Upper lobe of right lung (tissue), 1 donor: ENCODE measurements at regions not wholly inside any gene's neighbourhood (a gene's known extent, or its start where the extent isn't known, plus 50 kb on each side); places are given as distances from the start of the nearest gene placed in this dataset.

Source experiments
- ATAC-seq: fragments of 200-7000 bp; cut with Tn5 transposase; one replicate; pipeline ENCODE4 v1.9.1; 2020; ENCODE audit warnings: mild to moderate bottlenecking, moderate library complexity
- DNase-seq: peaks from one replicate; pipeline ENCODE4 v3.0.0-alpha.2; 2020
- H3K27ac ChIP-seq: fragments of 200-600 bp; one replicate; pipeline ENCODE4 v1.8.0; 2022
- H3K27me3 ChIP-seq: fragments of 200-600 bp; one replicate; pipeline ENCODE4 v1.8.0; 2022; ENCODE audit warnings: mild to moderate bottlenecking
- H3K36me3 ChIP-seq: fragments of 200-600 bp; one replicate; pipeline ENCODE4 v1.8.0; 2022
- H3K4me1 ChIP-seq: fragments of 200-600 bp; one replicate; pipeline ENCODE4 v1.8.0; 2022
- H3K4me3 ChIP-seq: fragments of 200-600 bp; one replicate; pipeline ENCODE4 v1.8.0; 2022; ENCODE audit warnings: mild to moderate bottlenecking
- H3K9me3 ChIP-seq: fragments of 200-600 bp; one replicate; pipeline ENCODE4 v1.8.0; 2022
- intact Hi-C: fragments of 100-400 bp; cut with DNase I; formaldehyde crosslinking; loops from one replicate; pipeline ENCODE4 v1.11.0; 2022
- TF ChIP-seq, protein P1 (sequence below): fragments of 200-600 bp; IDR thresholded peaks from one replicate; pipeline ENCODE4 v1.8.0; 2022; ENCODE audit warnings: antibody characterized with exemption
- donor health status: DM: no; HTN: yes; CAD: no; lungs with severe emphysema.

DNA sequence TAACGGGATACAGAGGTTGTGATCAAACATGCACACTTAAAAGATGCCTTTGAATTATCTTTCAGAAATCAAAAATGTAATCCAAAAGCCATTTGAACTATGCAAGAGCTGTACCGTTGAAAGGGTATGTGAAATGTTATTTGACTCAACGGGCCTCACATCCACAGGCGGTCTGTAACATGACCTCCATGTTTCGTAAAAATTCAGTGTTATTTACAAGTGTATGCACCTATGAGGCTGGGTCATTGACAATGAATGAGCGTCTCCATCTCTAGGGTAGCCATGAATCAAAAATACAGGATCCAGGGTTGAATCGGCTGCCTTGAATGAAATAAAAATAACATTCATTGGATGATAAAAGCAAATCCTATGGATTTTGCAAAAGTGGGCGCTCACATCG lies 100.1 kb downstream of the CRLF2 start:
- intact Hi-C loops = no loop called here
- ATAC-seq (no peak), DNase-seq (no peak)
- H3K9me3 ChIP-seq = no peaks in the 10 kb centered on the region
- H3K27ac ChIP-seq = no peak overlapping the region
- no peaks in the 10 kb centered on the region for H3K36me3 ChIP-seq
- H3K27me3 ChIP-seq = peaks cover 17% of the 10 kb centered on the region
- TF ChIP-seq, protein P1, sequence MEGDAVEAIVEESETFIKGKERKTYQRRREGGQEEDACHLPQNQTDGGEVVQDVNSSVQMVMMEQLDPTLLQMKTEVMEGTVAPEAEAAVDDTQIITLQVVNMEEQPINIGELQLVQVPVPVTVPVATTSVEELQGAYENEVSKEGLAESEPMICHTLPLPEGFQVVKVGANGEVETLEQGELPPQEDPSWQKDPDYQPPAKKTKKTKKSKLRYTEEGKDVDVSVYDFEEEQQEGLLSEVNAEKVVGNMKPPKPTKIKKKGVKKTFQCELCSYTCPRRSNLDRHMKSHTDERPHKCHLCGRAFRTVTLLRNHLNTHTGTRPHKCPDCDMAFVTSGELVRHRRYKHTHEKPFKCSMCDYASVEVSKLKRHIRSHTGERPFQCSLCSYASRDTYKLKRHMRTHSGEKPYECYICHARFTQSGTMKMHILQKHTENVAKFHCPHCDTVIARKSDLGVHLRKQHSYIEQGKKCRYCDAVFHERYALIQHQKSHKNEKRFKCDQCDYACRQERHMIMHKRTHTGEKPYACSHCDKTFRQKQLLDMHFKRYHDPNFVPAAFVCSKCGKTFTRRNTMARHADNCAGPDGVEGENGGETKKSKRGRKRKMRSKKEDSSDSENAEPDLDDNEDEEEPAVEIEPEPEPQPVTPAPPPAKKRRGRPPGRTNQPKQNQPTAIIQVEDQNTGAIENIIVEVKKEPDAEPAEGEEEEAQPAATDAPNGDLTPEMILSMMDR = no peak
- H3K4me3 ChIP-seq = no peak overlapping the region
- H3K4me1 ChIP-seq = no peaks in the 10 kb centered on the region

DNA sequence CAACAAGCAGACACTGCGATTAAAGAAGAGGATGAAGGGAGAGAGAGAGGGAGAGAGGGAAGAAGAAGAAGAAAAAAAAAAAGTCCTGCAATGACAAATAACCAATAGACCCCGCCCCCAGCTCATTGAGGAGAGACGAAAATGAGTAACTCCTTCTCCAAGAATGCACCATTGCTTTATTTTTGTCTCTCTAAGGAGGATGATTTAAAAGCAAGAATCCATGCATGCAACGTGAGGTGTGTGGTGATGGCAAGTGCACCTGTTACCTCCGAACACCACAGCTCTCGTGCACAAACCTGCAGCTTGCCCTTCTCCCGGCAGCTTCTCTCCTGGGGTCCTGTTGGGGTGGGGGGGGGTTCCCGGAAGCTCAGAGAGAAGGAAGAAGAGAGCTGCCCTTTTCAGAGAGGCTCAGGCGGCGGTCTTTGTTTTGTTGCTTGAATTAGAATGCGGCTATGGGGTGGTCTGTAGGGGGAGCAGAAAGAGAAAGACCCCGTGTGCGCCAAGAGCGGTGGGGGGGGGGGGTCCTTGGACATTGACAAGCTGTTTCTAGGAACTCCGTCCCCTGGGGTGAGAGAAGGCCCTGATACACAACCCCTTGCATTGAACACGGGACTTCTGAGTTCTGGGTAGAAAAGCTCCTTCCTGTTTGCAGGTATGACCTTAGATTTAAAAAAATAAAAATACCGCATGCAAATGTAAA lies 100.7 kb downstream of the CRLF2 start:
- peaks cover 17% of the 10 kb centered on the region for H3K27me3 ChIP-seq
- ATAC-seq = no peak
- peak; percentile 21 for DNase-seq

DNA sequence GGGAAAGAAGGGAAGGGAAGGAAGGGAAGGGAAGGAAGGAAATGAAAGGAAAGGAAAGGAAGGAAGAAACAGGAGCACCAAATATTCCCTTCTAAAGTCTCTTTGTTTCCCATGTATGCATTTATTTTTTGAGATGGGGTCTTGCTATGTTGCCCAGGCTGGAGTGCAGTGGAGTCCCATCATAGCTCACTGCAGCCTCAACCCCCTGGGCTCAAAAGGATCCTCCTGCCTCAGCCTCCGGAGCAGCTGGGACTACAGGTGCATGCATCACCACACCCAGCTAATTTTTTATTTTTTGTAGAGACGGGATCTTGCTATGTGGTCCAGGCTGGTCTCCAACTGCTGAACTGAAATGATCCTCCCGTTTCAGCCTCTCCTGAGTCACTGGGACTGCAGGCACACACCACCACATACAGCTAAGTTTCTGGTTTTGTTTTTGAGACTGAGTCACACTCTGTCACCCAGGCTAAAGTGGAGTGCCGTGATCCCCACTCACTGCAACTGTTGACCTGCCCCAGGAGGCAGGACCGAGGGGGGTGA lies 102.8 kb downstream of the CRLF2 start:
- Histone ChIP-seq H3K27me3 (peaks cover 17% of the 10 kb centered on the region), H3K4me3 (no peak overlapping the region), H3K27ac (no peak overlapping the region), H3K9me3 (no peaks in the 10 kb centered on the region), H3K4me1 (no peaks in the 10 kb centered on the region), H3K36me3 (no peaks in the 10 kb centered on the region)
- intact Hi-C loops = no loop called here
- TF ChIP-seq, protein P1 = no peak
- ATAC-seq = no peak
- DNase-seq = peak; percentile 11

More for the DNA sequence above, 100.7 kb downstream of the CRLF2 start:
- no peaks in the 10 kb centered on the region for H3K9me3 ChIP-seq
- TF ChIP-seq, protein P1 = no peak
- H3K4me1 ChIP-seq = no peaks in the 10 kb centered on the region
- no peaks in the 10 kb centered on the region for H3K36me3 ChIP-seq
- H3K4me3 ChIP-seq = no peak overlapping the region
- H3K27ac ChIP-seq = no peak overlapping the region
- intact Hi-C loops = no loop called here

DNA sequence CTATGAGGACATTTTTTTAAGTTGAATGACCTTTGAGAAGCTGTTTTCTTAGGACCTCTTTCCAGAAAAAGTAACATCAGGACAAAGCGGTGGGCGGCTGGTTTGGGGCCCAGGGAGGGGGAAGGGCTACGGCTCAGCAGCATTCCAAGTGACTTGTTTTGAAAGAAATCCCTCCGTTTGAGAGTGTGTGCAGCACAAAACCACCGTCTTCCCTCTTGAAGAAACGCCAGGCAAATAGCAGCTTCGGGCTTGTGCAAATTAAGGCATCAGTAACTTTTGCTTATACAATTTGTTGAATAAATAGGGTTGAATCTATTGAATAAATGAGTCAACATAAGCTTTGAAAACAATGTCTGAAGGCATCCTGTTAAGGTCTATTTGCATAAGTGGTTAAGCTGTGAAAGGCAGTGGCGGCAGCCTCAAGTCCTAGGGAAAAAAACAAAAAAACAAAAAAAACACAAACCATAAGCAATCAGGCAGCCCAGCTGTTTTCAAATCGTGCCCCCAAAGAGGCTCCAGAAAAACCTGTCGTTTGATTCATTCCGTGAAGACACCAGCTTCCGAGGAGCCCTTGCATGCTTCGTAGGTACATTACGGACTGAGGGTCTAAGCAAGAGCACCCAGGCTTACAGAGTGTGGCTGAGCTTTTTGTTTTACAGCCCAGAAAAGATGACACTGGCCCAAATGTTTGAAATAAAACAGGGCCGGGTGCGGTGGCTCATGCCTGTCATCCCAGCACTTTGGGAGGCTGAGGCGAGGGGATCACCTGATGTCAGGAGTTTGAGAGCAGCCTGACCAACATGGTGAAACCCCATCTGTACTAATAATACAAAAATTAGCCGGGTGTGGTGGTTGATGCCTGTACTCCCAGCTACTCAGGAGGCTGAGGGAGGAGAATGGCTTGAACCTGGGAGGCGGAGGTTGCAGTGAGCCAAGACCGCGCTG lies 103.7 kb downstream of the CRLF2 start:
- ATAC-seq = no peak
- intact Hi-C loops = no loop called here
- DNase-seq = peak; percentile 23
- Histone ChIP-seq H3K4me1 (no peaks in the 10 kb centered on the region), H3K9me3 (no peaks in the 10 kb centered on the region), H3K36me3 (no peaks in the 10 kb centered on the region), H3K4me3 (no peak overlapping the region), H3K27ac (no peak overlapping the region), H3K27me3 (peaks cover 17% of the 10 kb centered on the region)
- TF ChIP-seq, protein P1 = no peak

DNA sequence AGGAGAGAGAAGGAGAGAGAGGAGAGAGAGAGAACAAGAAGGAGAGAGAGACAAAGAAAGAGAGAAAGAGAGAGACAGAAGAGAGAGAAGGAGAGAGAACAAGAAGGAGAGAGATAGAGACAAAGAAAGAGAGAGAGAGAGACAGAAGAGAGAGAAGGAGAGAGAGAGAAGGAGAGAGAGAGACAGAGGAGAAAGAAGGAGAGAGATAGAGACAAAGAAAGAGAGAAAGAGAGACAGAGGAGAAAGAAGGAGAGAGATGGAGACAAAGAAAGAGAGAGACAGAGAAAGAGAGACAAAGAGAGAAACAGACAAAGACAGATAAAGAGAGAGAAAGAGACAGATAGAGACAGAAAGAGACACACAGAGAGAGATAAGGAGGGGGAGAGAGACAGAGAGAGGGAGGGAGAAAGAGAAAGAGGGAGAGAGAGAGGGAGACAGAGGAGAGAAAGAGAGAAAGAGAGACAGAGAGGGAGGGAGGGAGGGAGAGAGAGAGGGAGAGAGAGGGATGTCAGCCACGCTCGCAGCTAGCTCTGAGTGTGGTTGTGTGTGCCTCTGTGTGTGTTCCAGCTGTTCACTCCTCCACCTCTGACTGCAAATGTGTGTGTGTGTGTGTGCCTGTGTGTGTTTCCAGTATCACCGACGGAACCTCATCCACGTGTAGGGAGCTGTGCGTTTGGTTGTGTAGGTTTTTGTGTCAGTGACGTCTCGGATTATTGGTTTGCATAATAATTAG lies 105.8 kb downstream of the CRLF2 start:
- TF ChIP-seq, protein P1 = no peak
- H3K36me3 ChIP-seq = no peaks in the 10 kb centered on the region
- DNase-seq = no peak
- no peaks in the 10 kb centered on the region for H3K27me3 ChIP-seq
- no peaks in the 10 kb centered on the region for H3K9me3 ChIP-seq
- H3K27ac ChIP-seq = no peak overlapping the region
- intact Hi-C loops = no loop called here
- ATAC-seq = no peak
- no peak overlapping the region for H3K4me3 ChIP-seq
- H3K4me1 ChIP-seq = no peaks in the 10 kb centered on the region
